NOMO-1 treated with DMSO at 0.1 percent for 48 hours (cell line): ENCODE measurements at regions not wholly inside any gene's neighbourhood (a gene's known extent, or its start where the extent isn't known, plus 50 kb on each side); places are given as distances from the start of the nearest gene placed in this dataset.

ENCODE experiments used
- DNase-seq: peaks from one replicate; lab custom pipeline; 2025; ENCODE audit not compliant: unreplicated experiment; lab: John Stamatoyannopoulos, UW

DNA sequence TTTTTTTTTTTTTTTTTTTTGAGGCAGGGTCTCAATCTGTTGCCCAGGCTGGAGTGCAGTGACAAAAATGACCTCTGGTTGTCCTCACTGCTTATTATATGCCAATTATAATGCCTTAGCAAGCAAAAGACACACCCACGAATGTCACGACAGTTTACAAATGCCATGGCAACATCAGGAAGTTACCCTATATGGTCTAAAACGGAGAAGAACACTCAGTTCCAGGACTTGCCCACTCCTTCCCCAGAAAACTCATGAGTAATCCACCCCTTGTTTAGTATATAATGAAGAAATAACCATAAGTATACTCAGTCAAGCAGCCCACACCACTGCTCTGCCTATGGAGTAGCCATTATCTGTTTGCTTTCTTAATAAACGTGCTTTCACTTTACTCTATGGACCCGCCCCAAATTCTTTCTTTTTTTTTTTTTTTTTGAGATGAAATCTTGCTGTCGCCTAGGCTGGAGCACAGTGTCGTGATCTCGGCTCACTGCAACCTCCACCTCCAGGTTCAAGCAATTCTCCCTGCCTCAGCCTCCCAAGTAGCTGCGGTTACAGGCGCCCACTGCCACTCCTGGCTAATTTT is 106.2 kb downstream of the SMIM20 start:
- peak; percentile 53 for DNase-seq

- no peak for DNase-seq
Measured at GRCh38 chr4:26020881-26021280, 106.9 kb downstream of the SMIM20 start.

DNA sequence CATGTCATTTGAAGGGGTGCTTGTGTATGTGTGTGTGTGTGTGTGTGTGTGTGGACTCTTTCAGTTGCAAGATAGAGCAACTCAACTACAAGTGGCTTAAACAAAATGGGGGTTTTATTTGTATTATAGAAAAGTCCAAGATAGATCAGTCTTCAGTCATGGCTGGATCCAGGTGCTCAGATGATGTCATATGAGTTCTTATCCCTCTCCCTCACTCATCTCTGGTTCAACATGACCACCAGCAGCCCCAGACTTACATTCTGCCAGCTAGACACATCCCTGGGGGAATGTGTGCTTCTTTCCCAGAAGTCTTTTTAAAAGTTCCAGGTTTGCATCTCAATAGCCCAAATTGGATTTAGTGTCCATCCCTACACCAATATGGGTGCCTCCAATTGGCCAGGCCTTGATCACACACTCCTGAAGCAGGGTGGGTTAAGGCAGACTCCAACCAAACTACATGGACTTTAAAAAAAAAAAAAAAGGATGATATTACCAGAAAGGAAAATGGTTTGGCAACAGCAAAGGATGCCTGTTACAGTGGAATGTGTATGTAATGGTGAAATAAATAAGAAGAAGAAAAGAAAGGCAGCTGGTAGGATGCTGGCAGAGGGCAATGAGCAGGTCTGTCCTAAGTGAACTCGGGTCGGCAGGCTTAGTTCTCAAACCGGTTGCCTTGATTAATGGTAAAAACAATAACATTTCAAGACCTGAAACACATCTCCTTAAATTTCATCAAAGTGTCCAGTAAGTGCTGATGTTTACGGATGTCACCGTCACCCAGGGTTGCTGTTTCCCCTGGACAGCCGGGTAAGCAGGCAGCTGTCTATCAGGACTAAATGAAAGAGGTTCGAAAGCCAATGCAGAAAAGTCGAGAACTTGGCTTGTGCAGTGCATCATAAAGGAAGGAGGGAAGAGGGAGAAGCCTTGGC is 107.7 kb downstream of the SMIM20 start:
- no peak for DNase-seq

DNA sequence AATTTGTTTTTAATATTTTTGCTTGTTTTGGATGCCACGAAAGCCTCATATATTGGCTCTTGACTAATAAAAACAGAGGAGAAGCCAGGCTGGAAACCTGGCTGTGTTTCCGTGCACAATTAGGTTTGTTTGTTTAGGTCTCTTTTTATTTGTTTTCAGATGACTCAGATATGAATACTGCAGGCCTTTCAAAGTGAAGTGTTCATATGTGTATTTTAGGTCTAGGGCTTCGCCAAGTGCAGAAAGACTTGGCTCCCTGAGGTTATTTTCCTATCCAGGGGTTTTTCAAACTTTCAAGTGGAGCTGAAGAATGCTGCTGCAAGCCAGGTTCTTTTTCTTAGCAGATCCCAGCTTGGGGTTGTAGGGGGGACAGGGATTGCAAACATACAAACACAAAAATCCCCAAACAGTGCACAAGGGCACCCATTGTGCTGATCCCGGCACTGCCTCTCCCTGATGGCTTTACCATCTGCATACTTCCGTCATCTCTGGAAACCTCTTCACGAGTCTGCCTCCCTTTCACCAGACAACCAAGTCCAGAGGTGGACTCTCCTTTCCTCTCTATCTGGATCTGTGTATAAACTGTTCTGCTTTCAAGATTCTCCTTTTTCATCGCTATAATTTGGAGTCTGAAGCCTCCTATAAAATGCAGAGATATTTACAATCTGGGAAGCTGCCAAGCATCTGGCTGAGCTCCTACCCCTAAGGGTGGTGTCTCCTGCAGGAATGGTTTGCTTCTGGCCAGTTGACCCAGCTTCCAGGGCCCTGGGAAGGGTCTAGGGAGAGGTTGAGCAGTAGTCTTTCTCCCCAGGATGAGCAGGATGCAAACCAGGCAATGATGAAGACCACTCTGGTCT is 108.6 kb downstream of the SMIM20 start:
- no peak for DNase-seq

GRCh38 chr4:26023203-26023972 is 109.4 kb downstream of the SMIM20 start:
- no peak for DNase-seq

- DNase-seq: no peak
Measured at GRCh38 chr4:26024079-26024478, 110.1 kb downstream of the SMIM20 start.

DNA sequence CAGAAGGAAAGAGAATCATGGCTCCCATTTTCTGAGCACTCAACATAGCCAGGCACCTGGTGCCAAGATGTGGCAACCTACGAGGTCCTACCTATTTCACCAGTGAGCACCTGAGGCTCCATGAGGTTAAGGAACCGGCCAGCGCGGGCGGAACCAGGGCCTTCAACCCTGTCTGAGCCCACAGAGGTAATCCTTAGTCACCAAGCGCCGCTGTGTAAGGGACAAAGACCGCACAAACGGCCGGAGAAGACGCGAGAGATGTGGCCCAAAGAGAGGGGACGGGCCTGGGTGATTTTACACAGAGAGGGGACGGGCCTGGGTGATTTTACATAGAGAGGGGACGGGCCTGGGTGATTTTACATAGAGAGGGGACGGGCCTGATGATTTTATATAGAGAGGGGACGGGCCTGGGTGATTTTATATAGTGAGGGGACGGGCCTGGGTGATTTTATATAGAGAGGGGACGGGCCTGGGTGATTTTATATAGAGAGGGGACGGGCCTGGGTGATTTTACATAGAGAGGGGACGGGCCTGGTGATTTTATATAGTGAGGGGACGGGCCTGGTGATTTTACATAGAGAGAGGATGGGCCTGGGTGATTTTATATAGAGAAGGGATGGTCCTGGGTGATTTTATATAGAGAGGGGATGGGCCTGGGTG is 114.2 kb downstream of the SMIM20 start:
- DNase-seq: no peak

DNA sequence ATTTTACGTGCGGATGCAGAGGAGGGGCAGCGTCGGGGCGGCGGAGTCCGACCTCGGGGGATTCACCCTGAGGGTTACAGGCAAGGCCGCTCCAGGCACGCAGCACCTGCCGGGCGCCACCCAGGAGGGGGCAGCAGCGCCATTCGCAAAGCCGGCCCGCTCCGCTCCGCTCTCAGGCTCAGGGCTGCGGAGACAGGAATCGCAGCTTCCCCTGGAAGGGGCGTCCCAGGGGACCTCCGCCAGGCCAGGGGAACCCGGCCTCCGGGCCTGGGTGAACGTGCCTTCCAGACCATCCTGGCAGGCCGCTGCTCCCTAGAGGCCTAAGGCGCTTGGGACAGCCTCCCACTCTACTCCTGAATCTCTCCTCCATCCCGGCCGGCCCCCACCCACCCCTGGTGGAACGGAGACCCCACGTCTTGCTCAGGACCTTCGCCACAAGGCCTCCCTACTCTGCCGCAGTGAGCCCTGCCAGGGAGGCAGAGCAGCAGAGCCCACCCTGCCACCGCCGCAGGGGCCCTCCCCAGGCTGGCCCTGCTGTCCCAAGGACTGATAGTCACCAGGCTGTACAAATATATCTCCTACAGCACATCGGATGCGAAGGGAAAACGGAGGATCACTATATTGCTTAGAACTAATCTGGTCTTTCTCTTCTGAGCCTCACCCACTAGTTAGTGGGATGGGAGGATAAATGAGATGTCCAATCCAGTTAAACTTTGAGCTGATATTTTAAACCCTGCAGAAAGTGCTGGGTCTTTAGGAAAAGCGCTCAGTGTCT is 115.0 kb downstream of the SMIM20 start:
- no peak for DNase-seq

DNA sequence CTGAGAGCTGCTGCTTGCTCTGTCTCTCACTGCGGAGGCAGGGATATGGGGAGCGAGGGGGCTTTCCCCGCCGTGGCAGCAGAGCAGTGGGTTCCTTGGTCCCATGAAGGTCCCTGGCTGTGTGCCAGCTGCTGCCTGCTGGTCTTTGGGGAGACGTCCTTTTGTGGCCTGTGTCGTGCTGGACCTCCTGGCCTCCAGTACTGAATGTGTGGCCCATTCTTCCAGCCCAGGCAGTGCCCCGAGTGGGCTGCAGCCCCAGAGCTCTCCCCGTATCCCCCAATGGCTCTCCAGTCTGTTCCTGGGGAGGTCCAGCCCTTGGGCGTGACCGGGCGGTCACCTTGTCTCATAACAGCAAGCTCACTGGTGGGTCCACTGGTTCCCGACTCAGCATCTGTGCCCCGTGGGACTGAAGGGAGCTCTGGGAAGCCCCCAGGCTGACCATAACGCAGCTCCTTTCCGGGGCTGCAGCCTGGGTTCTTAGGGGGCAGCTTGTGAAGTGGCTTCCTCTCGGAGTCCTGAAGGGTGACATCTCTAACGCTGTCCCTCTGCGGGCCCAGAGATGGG is 115.6 kb downstream of the SMIM20 start:
- no peak for DNase-seq

DNA sequence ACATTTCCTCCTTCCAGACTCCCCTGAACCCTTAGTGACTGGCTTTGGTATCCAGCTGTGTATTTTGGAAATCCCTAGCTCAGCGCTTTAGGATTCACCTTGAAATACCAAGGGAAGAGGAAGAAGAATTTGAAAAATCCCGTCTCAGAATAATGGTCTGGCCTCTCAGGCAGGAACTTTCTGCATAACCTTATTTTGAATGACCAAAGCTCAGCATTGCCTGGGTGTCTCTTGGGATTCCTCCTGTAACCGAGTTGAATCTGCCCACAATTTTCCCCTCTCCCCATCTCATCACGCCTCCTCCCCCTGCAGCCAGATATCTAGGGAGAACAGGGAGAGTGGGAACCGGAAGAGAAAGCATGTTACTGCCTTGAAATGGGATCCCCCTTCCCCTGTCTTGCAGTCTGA is 116.2 kb downstream of the SMIM20 start:
- DNase-seq: no peak

DNA sequence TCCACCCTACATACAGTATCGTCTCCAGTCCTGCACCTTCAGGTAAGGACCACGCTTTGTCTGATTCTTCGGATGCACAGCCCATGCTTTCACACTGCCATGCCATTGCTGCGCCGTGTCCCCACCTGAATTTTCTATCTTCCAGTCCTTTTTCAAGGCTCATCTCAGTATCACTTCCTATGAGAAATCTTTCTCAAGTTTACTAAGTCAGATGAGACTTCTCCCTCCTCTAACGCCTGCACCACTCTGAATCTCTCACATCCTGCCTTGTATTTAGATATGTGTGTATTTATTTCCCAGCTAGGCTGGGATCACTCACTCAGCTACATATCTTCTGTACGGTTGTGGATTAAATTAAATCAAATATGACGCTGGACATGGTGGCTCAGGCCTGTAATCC is 116.8 kb downstream of the SMIM20 start:
- no peak for DNase-seq

DNA sequence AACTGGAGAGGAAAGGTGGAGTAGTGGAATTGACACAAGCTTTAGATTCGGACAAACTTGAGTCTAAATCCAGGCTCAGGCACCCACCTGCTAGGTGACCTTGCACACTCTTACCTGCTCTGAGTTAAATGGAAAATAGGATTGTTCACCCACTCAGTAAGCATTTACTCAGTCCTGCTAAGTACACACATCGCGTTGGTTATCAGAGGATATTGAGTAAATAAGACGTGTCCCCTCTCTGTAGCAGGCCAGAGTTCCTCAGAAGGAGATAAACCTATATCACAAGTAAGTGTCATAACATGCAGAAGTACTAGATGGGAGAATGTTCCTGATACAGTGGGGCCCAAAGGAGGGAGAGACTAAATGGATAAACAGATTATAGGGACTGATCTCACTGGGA is 117.7 kb downstream of the SMIM20 start:
- DNase-seq: no peak

DNA sequence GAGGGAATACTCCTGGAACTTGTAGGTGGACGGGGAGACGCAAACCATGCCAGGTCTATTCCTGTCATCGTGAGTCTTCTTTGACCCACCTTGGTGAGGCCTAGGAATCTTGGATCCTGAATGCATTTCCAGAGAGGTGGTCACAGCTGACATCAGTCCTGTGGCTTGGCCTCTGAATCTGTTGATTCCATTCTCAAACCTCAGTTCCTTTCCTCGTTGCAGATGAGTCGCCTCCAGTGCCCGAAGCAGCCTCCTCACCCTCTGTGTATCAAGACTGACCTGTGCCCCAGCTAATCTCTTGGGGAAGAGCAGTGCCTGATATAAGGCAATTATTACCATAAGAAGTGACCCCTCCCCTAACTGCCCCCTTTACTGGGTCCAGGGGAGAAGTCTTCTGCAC is 118.1 kb downstream of the SMIM20 start:
- no peak for DNase-seq

DNA sequence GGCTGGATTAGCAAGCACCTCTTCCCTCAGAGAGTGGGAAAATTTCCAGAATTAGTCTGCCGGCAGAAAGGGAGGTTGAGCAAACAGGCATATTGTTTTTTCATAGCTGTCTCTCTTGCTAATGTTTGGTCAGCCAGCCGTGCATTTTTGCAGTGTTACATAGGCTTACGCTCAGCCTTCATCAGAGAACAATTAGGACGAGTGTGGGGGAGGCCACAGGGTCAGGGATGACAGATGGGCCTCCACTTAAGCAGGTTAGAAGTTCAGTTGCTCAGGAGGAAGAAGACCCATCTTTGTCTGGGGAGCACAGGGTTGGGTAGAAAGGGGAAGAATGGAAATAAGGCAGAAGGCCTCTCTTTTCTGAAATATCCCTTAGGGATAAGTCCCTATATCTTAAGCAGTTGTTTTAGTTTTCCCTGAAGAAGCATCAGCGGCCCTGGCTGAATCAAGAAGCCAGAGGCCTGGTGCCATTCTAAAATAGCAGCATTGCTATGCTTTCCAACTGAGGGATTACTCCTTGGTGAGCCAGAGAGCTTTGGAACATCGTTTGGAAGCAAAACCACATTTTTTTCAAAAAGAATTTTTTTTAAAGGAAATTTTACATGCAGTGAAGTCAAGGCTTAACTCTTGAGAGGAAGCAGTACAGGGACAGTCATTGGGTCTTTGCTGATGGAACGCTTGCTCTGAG is 118.8 kb downstream of the SMIM20 start:
- DNase-seq: no peak

DNA sequence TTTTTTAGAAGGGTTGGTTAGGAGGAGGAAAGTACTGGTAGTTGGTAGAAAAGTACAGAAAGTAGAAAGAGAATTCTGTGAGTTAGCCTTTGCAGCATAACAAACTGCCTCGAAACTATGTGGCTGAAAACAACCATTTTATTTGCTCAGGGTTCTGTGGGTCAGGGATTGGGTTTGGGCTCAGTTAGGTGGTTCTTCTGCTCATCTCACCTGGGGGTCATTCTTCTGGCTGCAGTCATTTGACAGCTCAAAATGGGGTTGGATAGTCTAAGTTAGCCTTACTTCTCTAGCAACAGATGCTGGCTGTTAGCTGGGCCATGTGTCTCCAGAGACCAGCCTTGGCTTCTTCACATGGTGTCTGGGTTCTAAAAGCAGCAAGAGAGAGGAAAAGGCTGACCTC is 119.4 kb downstream of the SMIM20 start:
- DNase-seq: no peak

- no peak for DNase-seq
Measured at GRCh38 chr4:26034849-26035248, 120.8 kb downstream of the SMIM20 start.

DNA sequence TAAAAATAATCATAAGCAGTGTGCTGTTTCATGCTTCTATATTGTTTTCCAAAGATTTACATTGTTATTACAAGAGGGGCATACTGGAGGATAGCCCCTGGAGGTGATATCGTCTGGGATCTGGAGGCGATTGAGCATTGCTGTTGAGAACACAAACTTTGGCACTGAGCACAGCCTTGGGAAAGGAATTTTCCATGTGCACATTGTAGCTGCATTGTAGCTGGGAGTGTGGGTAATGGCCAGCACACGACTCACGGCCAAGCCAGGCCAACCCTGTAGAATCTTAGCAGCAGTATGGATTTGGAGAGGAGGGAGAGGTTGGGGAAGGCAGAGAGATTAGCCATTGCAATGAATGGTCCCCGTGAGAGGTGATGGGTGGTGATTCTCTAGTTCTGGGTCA is 121.9 kb downstream of the SMIM20 start:
- DNase-seq: no peak

DNA sequence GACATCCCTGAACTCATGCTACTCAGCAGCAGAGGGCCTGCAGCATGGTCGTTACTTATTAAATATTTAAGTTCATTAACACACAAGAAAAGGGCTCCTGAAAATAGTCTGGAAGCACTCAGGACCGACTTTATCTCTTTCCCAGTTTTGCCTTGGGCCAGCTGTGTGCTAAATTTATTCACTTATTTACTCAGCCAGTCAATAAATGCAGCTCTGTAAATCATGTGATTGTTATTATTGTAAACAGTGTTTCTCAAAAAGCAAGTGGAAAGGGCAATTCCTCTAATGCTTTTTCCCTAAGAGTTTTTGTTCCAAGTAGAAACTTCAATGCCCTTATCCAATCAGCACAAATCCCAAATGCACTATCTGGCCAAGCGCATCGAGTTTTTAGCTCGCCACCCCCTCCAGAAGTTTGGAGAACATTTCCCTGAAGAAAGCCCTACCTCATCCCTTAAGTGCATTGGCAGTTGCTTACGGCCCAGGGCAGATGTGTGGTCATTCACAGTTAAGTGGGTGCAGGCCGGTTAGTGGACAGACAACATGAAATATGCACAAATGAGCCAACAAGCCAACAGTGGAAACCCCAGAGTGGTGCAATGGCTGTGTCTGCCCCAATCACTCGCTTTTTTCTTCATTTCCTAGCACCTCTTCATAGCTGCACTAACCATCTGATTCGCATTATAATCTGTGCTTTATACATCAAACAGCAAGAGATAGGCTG is 125.8 kb downstream of the SMIM20 start:
- no peak for DNase-seq
